ENCODE measurements at regions not wholly inside any gene's neighbourhood (a gene's known extent, or its start where the extent isn't known, plus 50 kb on each side); places are given as distances from the start of the nearest gene placed in this dataset.
A peak's percentile ranks its signal among the peaks of the same experiment; 100 is the strongest.
"Not testable (repeated sequence)": the region's sequence is repeated elsewhere in the genome, so short reads cannot be mapped to it uniquely, and the experiment has no call there.

GRCh38 chr14:22184830-22185168, 404.2 kb downstream of the DAD1 start:
- no peak for DNase-seq

DNA sequence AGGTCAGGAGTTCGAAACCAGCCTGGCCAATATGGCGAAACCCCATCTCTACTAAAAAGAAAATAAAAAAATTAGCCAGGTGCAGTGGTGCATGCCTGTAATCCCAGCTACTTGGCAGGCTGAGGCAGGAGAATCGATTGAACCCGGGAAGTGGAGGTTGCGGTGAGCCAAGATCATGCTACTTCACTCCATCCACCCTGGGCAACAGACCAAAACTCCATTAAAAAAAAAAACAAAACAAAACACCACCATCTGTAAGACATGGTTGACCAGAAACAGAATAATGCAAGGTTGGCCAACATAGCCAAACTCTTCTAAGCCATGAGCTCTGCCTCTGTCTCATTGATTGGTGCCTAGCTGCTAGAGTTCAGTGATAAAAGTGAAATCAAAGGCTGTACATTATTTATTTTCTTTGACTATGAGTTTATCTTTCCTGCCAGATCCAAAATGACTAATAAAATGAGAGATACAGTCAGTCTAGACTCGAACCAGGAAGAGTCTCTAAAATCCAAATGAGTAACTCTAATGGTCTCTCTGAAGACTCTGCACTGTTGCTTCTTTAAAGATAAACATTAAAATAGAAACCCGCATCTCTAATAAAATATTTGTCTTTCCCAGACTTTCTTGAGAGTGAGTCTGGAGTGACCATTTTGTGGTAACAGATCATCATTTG, 404.7 kb downstream of the DAD1 start:
- DNase-seq = no peak

GRCh38 chr14:22180045-22180444, 409.0 kb downstream of the DAD1 start:
- DNase-seq = no peak

DNA sequence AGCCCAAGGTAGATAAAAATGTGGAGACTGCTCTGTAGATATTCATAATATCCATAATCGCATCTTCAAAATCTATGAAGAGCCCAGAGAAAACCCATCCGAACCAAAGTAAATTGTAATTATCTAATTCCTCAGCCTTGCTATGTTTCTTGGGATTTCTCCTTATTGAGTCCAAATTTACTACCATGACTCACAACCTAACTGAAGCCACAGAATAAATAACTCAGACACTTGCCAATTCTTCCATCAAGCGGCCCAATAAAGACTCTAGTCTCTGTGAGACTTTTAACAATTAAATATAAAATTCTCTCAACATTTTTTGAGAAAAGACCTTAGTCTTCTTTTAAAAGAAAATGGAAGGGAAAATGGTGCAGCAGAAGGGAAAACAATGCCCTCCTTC, 409.8 kb downstream of the DAD1 start:
- DNase-seq = no peak

DNA sequence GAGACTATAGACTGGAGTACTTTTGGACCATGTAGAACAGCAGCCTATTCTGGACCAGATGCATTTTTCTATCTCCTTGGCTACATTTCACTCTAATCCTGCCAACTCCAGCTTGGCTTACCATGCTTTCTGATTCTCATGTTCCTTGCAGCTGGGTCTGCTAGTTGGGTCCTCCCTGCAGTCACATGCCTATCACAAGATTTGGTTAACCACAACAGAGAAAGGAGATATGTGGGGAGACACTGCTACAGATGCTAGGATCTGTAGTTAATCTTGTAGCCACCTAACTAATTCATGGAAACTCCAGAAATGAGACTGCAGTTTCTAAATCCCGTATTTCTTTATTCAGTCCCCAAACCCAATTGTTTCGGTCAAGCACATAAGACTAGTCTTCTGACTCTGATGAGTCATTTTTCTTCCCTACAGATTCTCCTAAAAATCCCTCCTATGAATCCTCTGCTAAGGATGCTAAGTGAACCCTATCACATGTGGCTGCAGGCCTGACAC, 410.6 kb downstream of the DAD1 start:
- DNase-seq = no peak

DNA sequence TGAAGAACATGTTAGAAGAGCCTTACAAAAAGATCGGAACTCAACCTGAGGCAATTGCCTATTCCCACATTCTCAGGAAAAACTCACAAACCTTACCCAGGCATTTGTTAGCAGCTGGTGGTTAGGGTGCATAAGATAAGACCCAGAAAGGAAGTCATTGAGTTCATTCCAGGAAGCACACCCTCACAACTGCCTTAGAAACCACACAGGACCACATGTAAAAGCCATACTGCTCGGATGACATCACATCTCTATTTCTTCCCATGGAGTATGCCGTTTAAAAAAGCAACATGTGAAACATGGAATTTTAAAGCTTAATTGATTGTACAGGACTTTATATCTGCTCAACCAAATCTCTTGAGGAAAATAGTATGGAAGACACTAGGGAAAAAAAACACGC, 411.2 kb downstream of the DAD1 start:
- peak in 1 of 2 donors; percentile 14 for DNase-seq

DNA sequence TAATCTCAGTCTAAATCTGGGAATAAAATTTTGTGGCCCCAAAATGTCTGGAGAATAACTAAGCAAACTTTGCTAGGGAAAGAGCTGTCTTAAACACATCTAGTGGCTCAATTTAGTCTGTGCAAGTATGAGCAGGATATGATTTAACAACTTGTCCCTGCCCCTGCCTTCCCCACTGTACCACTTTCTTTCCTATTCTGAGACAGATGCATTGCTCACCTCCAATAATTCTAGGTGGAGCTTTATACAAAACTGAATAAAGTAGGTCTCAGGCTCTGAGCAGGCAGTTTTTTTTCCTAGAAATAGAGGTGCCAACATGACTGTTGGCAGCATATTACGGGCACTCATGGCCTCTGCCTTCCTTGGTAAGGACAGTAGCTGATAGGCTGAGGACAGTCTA, 412.1 kb downstream of the DAD1 start:
- DNase-seq = no peak

- DNase-seq = not testable (repeated sequence)
Observed at GRCh38 chr14:22175278-22175558, 413.8 kb downstream of the DAD1 start.

DNA sequence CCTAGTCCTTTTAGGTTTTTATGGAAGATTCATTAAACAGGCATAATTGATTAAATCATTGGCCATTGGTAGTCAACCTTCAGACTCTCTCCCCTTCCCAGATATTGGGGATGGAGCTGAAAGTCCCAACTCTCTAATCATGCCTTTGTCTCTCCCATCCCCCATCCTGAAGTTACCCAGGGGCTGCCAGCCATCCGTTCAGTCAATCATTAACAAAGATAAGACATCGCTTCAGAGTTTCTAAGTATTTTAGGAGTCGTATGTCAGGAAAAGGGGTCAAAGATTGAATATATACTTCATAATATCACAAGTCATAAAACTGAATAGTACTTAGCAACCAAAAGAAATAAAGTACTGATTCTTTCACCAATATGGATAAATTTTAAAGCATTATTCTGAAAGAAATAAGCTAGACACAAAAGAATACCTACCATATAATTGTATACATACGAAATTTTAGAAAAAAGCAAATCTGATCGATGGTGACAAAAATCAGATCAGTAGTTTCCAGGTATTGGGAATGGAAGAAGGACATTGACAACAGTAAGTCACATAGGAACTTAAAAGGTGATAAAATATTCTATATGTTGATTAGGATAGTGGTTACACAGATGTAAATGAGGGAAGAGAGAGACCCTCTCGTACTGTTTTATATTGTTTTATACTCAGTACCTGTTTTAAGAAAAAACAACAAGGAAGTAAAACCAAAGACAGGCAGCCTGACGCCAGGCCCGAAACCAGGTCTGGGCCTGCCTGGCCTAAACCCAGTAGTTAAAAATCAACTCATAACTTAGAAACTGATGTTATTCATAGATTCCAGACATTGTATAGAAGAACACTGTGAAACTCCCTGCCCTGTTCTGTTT, 414.4 kb downstream of the DAD1 start:
- no peak for DNase-seq

GRCh38 chr14:22168092-22168955, 420.7 kb downstream of the DAD1 start:
- no peak for DNase-seq

DNA sequence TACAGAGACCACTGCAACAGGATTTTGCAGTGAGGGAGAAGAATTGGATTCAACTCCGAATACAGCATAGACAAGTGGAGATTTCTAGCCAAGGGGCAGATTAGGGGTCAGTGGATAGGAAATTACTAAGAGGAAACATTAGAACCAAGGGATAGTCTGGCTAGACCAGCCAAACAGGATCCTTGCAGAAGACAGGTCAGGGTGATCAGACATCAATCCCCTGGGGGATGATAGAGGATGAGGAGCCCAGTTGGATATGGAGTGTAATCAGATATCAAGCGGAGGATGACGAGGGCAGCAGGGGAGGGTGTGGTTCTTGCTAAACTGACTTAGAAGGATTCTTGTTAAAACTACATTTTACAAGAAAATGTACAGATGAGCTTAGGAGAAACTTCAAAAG, 424.4 kb downstream of the DAD1 start:
- no peak for DNase-seq

DNA sequence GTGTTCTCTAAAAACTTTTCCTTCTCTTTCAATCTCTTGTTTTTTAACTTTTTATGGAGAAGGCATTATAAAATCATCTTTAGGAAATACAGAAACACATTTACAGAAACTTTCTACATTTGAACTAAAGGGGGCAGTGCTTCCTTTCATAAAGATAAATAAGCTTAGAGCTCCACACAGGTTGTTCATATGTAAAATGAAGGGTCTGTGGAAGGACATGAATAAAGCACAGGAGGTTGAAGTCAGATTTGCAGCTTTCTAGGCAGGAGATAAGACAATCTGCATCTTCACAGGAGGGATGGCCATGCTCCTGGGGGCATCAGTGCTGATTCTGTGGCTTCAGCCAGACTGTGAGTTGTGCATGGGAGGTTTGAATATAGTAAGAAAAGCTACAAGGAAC, 426.0 kb downstream of the DAD1 start:
- peak in 1 of 2 donors; percentile 10 for DNase-seq

- DNase-seq = peak; percentile 59 to 73
Observed at GRCh38 chr14:22159957-22160356, 429.1 kb downstream of the DAD1 start.

DNA sequence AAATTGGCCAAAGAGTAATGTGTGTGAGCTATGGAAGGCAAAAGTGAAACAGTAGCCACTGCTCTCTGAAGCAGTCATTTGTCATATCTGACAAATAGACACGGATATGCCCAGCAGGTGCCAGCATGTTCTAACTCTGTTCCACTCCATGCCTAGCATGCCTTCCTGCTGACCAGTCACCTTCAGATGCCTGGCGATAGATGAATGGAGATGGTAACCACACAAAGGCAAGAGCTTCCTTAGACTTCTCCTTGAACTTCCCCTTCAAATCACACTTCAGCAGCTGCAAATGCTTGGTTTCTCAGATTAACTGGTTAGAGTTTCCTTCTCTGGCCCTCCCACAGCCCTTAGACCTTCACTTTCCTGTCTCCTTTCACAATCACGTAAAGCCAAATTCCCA, 429.9 kb downstream of the DAD1 start:
- DNase-seq = peak; percentile 24 to 39

GRCh38 chr14:22158560-22158959, 430.5 kb downstream of the DAD1 start:
- DNase-seq = no peak

DNA sequence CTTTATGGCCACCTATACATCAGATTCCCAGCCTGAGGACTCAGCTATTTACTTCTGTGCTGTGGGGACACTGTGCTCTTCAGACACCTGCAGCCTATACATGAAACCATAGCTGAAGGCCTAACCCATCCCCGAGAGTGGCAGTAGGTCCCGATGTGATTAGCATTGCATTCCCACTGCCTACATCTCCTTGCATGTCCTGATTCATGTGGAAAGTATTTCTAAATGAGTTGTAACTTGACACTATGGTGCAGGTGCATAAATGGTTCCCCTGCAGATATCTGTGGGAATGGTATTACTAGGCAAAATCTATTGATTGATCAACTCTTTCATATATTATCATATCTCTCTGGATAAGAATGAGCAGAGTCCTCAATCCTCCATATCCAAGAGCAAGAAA, 433.5 kb downstream of the DAD1 start:
- no peak for DNase-seq

DNA sequence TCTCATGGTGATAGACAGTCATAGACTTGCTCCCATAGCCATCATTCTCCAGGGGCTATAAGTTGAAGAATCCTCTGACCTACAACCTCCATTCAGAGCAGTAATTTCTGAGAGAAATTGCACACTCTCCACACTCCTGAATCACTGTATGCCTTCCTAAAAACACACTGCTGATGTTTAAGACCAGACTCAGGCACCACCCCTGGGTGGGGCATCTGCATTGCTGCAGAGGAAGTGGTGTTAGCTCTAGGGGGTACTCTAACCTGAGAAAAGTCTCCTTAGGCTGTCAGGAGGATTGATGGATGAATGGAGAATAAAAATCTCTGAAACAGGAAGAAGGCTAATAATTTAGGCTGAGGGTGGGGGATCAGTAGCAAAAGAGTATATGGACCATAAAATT, 436.1 kb downstream of the DAD1 start:
- DNase-seq = no peak

DNA sequence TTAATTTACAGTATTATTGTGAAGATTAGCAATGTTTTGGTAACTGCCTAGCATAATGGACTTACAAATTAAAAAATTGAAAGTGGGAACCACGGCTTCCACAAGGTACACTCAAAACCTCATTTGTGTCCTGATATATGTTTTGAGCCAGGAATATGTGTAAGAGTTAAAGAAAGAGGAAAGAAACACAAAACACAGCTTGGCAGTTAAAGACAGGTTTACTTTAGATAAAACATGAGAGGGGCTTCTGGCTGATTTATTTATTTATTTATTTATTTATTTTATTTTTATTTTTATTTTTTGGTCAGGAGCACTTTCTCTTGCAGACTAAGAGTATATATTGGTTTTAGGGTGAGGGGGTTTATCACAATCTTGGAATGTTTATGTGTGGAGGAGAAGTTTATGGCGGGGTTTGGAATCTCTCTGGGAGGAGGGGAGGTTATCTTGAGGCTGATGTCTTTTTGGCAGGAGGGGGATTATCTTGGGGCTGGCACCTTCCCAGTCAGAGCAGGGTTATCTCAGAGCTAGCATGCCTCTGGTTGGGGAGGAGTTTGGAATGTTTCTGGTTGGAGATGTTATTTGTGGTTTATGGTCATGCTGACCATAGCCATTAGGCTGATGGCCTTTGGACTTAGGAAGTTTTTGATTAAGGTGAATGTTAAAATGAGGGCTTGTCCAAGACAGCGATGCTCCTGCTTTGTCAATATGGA, 436.7 kb downstream of the DAD1 start:
- DNase-seq = no peak

DNA sequence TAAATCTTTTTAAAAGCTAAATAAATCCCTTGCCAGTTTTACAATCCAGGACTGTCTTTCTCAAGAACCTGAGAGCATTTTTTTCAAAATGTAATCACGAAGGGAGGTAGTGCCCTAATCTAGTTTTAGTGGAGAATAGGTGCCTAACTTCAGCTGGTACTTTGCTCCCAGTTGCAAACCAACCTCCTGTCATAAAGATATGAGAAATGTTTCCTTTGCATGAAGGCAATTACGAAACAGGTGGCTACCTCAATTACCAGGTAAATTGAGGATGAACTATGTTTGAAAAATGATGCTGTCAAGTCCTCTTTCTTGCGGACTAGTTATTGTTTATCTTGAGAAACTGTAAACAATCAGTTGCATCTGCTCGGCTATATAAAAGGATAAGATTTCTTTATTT, 437.9 kb downstream of the DAD1 start:
- no peak for DNase-seq

GRCh38 chr14:22149058-22149457, 440.0 kb downstream of the DAD1 start:
- DNase-seq = no peak

GRCh38 chr14:22147716-22148115, 441.3 kb downstream of the DAD1 start:
- no peak for DNase-seq

GRCh38 chr14:22143363-22143762, 445.7 kb downstream of the DAD1 start:
- no peak for DNase-seq

- no peak for DNase-seq
Observed at GRCh38 chr14:22140633-22141032, 448.4 kb downstream of the DAD1 start.
